CD4-positive, alpha-beta T cell treated with Interleukin-2 at 100 ng/mL for 4 hours (primary cell): ENCODE measurements at regions not wholly inside any gene's neighbourhood (a gene's known extent, or its start where the extent isn't known, plus 50 kb on each side); places are given as distances from the start of the nearest gene placed in this dataset.
A peak's percentile ranks its signal among the peaks of the same experiment; 100 is the strongest.
"Not testable (repeated sequence)": the region's sequence is repeated elsewhere in the genome, so short reads cannot be mapped to it uniquely, and the experiment has no call there.

Experiments
- DNase-seq: peaks from one replicate; pipeline ENCODE4 v3.0.0-alpha.2; 2020; ENCODE audit warnings: low spot score

GRCh38 chr20:25798174-25798993 lies 101.7 kb upstream of the ZNF337 start:
- not testable (repeated sequence) for DNase-seq

- not testable (repeated sequence) for DNase-seq
These were observed 100.4 kb upstream of the ZNF337 start for GRCh38 chr20:25797062-25797461.

DNA sequence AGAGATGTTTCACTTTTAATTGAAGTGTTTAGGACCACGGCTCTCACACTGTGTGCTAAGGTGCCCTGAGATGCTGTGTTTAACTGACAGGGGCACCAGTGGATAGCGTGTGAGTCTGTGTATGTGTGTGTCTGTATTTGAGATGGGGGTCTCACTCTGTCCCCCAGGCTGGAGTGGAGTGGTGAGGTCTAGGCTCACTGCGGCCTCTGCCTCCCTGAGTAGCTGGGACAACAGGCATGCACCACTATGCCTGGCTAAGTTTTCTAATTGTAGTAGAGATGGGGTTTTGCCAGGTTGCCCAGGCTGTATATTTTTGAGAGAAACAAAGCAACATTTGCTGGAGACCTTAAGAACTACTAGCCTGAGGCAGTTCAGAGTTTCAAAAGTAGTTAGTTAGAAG lies 80.6 kb upstream of the ZNF337 start:
- DNase-seq: not testable (repeated sequence)

DNA sequence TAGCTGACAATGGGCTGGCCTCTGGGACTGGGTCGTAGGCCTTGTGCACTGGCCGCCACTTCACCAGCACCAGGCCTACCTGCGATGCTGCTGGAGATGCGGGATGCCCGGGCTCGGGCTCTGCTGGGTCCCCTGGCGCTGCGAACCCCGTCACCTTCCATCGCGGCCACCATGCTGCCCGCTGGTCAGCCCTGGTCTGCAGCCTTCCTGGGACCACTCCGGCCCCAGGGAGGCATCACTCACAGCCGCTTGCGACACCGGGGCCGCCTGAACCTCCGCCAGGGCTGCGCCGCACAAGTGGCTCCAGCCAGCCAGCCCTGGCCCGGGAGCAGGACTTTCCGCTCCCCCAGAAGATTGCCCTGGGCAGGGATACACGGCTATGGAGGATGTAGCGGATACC lies 78.1 kb upstream of the ZNF337 start:
- DNase-seq: not testable (repeated sequence)

- not testable (repeated sequence) for DNase-seq
These were observed 77.5 kb upstream of the ZNF337 start for GRCh38 chr20:25774203-25774602.

DNA sequence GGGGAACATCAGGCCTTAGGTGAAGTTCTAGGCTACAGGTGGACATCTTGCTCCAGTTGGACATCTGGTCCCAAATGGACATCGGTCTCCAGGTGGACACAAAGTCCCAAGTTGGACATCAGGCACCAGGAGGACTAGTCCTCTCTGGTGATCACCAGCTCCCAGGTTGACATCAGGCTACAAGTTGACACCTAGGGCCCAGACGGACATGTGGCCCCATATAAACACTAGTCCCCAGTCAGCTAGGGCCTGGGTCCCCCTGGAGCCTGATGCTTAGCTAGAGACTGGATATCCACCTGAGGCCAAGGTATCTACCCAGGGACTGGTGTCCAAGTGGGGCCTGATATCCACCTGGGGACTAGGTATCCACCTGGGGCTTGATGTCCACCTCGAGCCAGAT lies 75.8 kb upstream of the ZNF337 start:
- not testable (repeated sequence) for DNase-seq

GRCh38 chr20:25771818-25772217 lies 75.2 kb upstream of the ZNF337 start:
- DNase-seq: not testable (repeated sequence)

GRCh38 chr20:25761596-25761995 lies 64.9 kb upstream of the ZNF337 start:
- no peak for DNase-seq

DNA sequence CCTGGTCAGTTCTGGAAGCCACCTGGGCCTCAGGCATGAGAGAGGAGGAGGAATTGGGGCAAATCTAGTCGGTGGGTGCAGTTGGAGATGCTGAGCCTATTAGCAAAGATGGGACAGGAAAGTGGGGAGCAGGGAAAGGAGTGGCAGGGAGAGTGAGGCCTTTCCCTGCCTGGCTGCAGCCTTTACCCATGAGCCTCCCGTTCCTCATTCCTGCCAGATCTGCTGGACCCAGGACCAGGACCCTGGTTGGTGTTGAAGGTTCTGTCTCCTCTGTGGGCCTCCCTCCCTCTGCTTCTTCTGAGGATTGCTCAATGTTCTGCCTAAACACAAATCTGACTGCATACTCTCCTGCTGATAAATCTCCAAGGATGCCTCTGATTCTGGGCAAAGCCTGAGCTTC lies 64.4 kb upstream of the ZNF337 start:
- DNase-seq: not testable (repeated sequence)

- DNase-seq: peak; percentile 63
These were observed 54.4 kb upstream of the ZNF337 start for GRCh38 chr20:25750765-25751696.

DNA sequence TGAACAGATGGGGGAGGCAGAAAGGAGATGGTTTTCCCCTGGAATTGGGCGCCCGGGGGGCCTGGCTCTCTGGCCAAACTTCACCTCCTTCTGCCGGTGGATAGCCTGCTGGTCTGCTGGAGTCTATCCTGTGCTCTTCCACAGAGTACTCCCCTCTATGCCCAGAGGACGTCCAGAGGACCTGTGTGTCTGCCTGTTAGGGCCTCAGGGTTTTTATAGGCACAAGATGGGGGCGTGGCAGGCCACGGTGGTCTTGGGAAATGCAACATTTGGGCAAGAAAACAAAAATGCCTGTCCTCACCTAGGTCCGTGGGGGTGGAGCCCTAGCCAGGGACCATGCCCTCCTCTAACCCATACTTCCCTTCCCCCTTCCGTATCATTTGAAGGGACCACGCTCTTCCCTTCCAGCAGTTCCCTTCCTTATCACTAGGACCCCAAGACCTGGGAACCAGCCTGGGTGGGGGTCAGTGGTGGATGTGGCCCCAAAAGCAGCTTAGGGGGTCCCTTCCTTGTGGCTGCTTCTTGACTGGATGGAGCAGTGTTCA lies 53.6 kb upstream of the ZNF337 start:
- DNase-seq: no peak

GRCh38 chr20:25749649-25750048 lies 53.0 kb upstream of the ZNF337 start:
- DNase-seq: no peak
